ENCODE measurements at regions not wholly inside any gene's neighbourhood (a gene's known extent, or its start where the extent isn't known, plus 50 kb on each side); places are given as distances from the start of the nearest gene placed in this dataset.

GRCh38 chr2:62335612-62336011 is 139.7 kb downstream of the B3GNT2 start:
- TF ChIP-seq CTCF (IDR thresholded peaks at IDR 0.05 in 2 of 3, conservative IDR thresholded peaks at IDR 0.05 in 1 of 3; ENCODE audit: borderline replicate concordance in 1 of 3, insufficient read depth in 1 of 3, low read depth in 2 of 3, low read length in 2 of 3), result no peak
- no peak for TF ChIP-seq POLR2AphosphoS5 (IDR thresholded peaks at IDR 0.05; ENCODE audit: low read depth, low read length)
- no peak for TF ChIP-seq EZH2 (IDR thresholded peaks at IDR 0.05)
- no peak for TF ChIP-seq SRF (IDR thresholded peaks at IDR 0.05; ENCODE audit: low read depth)

All from HCT116 (cell line).